ENCODE measurements at regions not wholly inside any gene's neighbourhood (a gene's known extent, or its start where the extent isn't known, plus 50 kb on each side); places are given as distances from the start of the nearest gene placed in this dataset.
A peak's percentile ranks its signal among the peaks of the same experiment; 100 is the strongest.

DNA sequence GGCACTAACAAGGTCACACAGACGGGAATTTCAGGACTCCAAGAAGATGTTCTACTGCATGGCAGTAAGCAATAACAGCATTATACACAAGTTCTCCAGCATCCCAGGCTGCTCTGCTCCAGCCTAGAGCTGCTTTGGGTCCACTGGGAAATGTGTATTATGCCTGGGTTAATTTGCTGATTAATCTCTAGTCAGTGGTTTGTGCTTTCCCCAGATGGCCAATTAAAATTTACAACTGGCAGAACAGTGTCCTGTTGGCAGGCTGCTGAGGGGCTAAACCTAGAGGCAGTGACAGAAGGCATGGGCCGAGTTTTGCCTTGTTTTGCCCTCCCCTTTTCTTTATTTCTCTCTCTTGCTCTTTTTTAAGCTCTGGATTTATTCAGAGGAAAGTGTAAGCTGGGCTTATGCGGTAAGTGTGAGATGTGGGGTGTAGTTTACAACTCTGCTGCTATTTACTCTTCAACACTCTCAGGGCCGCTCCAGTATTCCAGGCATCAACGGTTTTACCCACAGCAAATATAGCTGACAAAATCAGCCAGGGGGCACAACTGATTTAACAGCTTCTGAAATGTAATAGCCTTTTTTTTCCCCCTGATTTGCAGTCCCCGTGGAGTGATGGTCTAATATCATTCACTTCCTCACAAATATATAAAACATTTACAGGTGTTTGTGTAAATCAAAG, 348.0 kb downstream of the GPD2 start:
- Histone ChIP-seq H3K27me3 (no peaks in the 10 kb centered on the region), H3K36me3 (no peaks in the 10 kb centered on the region), H3K4me1 (no peaks in the 10 kb centered on the region), H3K4me3 (no peak overlapping the region), H3K27ac (no peak overlapping the region), H3K9me3 (no peaks in the 10 kb centered on the region)
- ATAC-seq, result no peak
- WGBS, 4 donors, result 40 to 57% (median 52%) methylated on average over 6 of the region's 6 CpGs
- no peak for DNase-seq
- TF ChIP-seq, protein P1, sequence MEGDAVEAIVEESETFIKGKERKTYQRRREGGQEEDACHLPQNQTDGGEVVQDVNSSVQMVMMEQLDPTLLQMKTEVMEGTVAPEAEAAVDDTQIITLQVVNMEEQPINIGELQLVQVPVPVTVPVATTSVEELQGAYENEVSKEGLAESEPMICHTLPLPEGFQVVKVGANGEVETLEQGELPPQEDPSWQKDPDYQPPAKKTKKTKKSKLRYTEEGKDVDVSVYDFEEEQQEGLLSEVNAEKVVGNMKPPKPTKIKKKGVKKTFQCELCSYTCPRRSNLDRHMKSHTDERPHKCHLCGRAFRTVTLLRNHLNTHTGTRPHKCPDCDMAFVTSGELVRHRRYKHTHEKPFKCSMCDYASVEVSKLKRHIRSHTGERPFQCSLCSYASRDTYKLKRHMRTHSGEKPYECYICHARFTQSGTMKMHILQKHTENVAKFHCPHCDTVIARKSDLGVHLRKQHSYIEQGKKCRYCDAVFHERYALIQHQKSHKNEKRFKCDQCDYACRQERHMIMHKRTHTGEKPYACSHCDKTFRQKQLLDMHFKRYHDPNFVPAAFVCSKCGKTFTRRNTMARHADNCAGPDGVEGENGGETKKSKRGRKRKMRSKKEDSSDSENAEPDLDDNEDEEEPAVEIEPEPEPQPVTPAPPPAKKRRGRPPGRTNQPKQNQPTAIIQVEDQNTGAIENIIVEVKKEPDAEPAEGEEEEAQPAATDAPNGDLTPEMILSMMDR (IDR thresholded peaks at IDR 0.05), result no peak
- TF ChIP-seq POLR2A (IDR thresholded peaks at IDR 0.05), result no peak
- intact Hi-C loops (cut with DNase I), result no loop called here

DNA sequence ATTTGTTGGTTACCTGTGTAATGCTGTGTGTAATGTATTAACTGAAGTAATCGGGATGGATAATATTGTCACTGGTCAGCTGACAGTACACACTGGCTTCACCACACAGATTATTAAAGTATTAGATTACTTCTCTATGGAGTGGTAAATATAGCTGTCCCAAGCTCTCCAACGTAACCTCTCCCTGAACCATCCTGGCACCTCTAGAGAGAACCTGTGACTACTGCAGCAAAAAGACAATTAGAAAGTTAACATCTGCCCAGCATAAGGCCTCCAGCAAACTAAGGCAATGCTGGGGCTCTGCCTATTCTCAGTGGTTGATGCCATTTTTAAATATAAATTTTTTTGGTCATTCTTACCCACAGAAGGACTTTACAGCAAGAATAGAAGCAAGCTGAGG, 351.3 kb downstream of the GPD2 start:
- Histone ChIP-seq H3K9me3 (no peaks in the 10 kb centered on the region), H3K36me3 (no peaks in the 10 kb centered on the region), H3K4me1 (no peaks in the 10 kb centered on the region), H3K27me3 (no peaks in the 10 kb centered on the region), H3K4me3 (peak overlapping the region in 2 of 12 donors; percentile 5 to 18), H3K27ac (peak overlapping the region in 2 of 12 donors; percentile 14 to 64)
- peak in 1 of 5 donors; percentile 23 for DNase-seq
- ATAC-seq, result peak; percentile 69 to 97 (median 88)
- intact Hi-C loops (cut with DNase I), result no loop called here
- WGBS, 4 donors, result 45 to 71% (median 57%) methylated on average over 2 of the region's 2 CpGs
- TF ChIP-seq, protein P1 (IDR thresholded peaks at IDR 0.05), result no peak
- no peak for TF ChIP-seq POLR2A (IDR thresholded peaks at IDR 0.05)

DNA sequence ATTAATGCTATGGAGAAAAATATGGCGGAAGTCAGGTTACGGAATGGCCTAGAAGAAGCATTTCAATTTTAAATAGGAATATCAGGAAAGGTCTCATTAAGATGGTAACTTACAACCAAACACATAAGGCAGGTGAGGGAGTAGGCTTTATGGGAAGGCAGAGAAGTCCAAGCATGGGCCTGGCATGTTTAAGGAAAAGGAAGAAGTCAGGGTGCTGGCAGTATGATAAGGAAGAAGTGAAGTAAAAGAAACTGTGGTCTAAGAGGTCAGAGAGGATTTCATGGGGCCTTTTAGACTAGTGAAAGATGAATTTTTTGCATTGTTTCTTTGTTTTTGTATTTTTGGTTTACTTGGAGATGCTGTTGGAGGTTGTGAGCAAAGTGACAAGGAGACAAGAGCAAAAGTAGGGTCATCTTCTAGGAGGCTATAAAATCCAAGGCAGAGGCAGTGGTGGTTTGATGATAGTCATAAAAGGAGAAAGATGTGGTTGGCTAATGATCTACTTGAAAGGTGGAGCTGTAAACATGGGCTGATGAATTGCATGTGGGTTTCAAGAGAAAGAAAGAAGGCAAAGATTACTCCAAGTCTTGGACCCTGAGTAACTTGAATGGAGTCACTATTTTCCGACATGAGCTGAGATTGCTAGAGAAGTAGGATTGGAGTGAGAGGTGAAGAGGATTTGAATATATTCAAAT, 354.3 kb downstream of the GPD2 start:
- intact Hi-C loops (cut with DNase I), result no loop called here
- no peak for DNase-seq
- ATAC-seq, result no peak
- Histone ChIP-seq H3K27ac (no peak overlapping the region), H3K36me3 (no peaks in the 10 kb centered on the region), H3K4me3 (no peak overlapping the region), H3K27me3 (no peaks in the 10 kb centered on the region), H3K4me1 (no peaks in the 10 kb centered on the region), H3K9me3 (no peaks in the 10 kb centered on the region)
- TF ChIP-seq POLR2A (IDR thresholded peaks at IDR 0.05), result no peak
- TF ChIP-seq, protein P1 (IDR thresholded peaks at IDR 0.05), result no peak
- WGBS, 4 donors, result 93 to 97% (median 95%) methylated on average over 3 of the region's 3 CpGs

DNA sequence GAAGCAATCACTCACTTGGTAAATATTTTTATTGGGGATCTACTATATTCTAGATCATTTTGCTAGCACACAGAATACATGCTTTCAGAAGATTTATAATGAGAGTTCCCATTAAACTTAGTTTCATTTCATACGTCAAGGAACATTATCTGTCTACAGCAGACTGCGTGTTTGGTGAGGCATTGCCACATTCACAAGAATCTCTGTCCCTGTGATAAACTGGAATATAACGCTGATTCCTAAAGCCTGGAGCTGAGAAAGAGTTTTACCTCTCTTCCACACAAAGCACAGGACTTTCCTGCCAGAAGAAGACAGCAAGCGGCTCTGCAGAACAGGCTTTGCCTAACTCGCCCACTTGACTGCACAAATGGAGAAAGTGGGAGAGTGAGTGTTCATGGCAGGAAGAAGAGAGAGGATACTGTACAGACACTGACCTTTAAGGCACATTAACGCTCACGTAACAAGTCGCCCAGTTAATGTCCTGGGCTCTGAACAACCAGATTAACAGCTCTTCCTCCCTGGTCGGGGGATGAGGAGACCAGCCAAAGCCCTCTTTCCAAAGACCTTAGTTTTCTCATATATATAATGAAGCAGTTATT, 356.2 kb downstream of the GPD2 start:
- H3K36me3 ChIP-seq, result no peaks in the 10 kb centered on the region
- H3K9me3 ChIP-seq, result no peaks in the 10 kb centered on the region
- ATAC-seq, result no peak
- 76 to 86% (median 85%) methylated on average over 9 of the region's 9 CpGs for WGBS, 4 donors
- peak overlapping the region in 1 of 12 donors; percentile 10 for H3K27ac ChIP-seq
- no peaks in the 10 kb centered on the region for H3K4me1 ChIP-seq
- TF ChIP-seq, protein P1 (IDR thresholded peaks at IDR 0.05), result no peak
- TF ChIP-seq POLR2A (IDR thresholded peaks at IDR 0.05), result no peak
- DNase-seq, result no peak
- no peak overlapping the region for H3K4me3 ChIP-seq
- intact Hi-C loops (cut with DNase I), result no loop called here
- H3K27me3 ChIP-seq, result no peaks in the 10 kb centered on the region

Measured in heart left ventricle (tissue), 16 donors.